Naive thymus-derived CD8-positive, alpha-beta T cell (primary cell): ENCODE measurements at regions not wholly inside any gene's neighbourhood (a gene's known extent, or its start where the extent isn't known, plus 50 kb on each side); places are given as distances from the start of the nearest gene placed in this dataset.
"Not testable (repeated sequence)": the region's sequence is repeated elsewhere in the genome, so short reads cannot be mapped to it uniquely, and the experiment has no call there.

Source experiments
- ATAC-seq, 2 donors: fragments of 150-1000 bp; cut with Tn5 transposase in 1 of 2; sonication (Bioruptor Pico), chemical (Tn5 transposase) in 1 of 2; 1 replicate in 1 of 2; 2 replicates in 1 of 2; pipeline ENCODE4 v1.10.0; 2021; ENCODE audit warnings: mild to moderate bottlenecking in 2 of 2, moderate library complexity in 2 of 2
- POLR2A ChIA-PET: fragments of 350-600 bp; sonication (Branson Sonifier 250); formaldehyde crosslinking; loops from one replicate; lab custom pipeline; 2021; ENCODE audit warnings: antibody characterized with exemption; lab: Charles Lee
- DNase-seq, 10 donors: peaks; one replicate each; pipeline versions ENCODE4 v3.0.0 to v3.0.0-alpha.2; 2020 to 2022
- H3K27ac Mint-ChIP-seq, 10 donors: one replicate each; pipeline ENCODE4 v1.8.0; 2020 to 2022; ENCODE audit warnings: mild to moderate bottlenecking in 10 of 10, mixed read lengths in 10 of 10, moderate library complexity in 4 of 10, inconsistent platforms in 1 of 10
- H3K27me3 Mint-ChIP-seq, 5 donors: one replicate each; pipeline ENCODE4 v1.8.0; 2021 to 2022; ENCODE audit warnings: mixed read lengths in 5 of 5
- H3K36me3 Mint-ChIP-seq, 3 donors: one replicate each; pipeline ENCODE4 v1.8.0; 2020 to 2022; ENCODE audit warnings: mixed read lengths in 3 of 3, mild to moderate bottlenecking in 2 of 3, inconsistent platforms in 1 of 3
- H3K4me1 Mint-ChIP-seq, 4 donors: one replicate each; pipeline ENCODE4 v1.8.0; 2021 to 2022; ENCODE audit warnings: mixed read lengths in 4 of 4
- H3K4me3 Mint-ChIP-seq, 10 donors: one replicate each; pipeline ENCODE4 v1.8.0; 2020 to 2022; ENCODE audit warnings: mild to moderate bottlenecking in 10 of 10, mixed read lengths in 10 of 10, moderate library complexity in 6 of 10, inconsistent platforms in 1 of 10
- H3K9me3 Mint-ChIP-seq, 9 donors: one replicate each; pipeline ENCODE4 v1.8.0; 2020 to 2022; ENCODE audit warnings: mixed read lengths in 9 of 9, mild to moderate bottlenecking in 3 of 9, inconsistent platforms in 1 of 9, moderate library complexity in 1 of 9

- no peaks in the 10 kb centered on the region for H3K36me3 Mint-ChIP-seq
- H3K27me3 Mint-ChIP-seq = no peaks in the 10 kb centered on the region
- H3K27ac Mint-ChIP-seq = no peak overlapping the region
- ATAC-seq (no peak), DNase-seq (no peak)
- no peak overlapping the region for H3K4me3 Mint-ChIP-seq
- POLR2A ChIA-PET = no interaction called here
- H3K9me3 Mint-ChIP-seq = peaks cover 0 to 9% (median 0%) of the 10 kb centered on the region in 9 donors
- H3K4me1 Mint-ChIP-seq = no peaks in the 10 kb centered on the region
Observed at GRCh38 chr2:192424243-192424642, 229.5 kb upstream of the TMEFF2 start.

GRCh38 chr2:192419786-192420185 is 225.1 kb upstream of the TMEFF2 start:
- Mint-ChIP-seq H3K36me3 (no peaks in the 10 kb centered on the region), H3K9me3 (peaks cover 0 to 13% (median 0%) of the 10 kb centered on the region in 9 donors), H3K27ac (no peak overlapping the region), H3K4me3 (no peak overlapping the region), H3K27me3 (no peaks in the 10 kb centered on the region), H3K4me1 (no peaks in the 10 kb centered on the region)
- DNase-seq = no peak
- ATAC-seq = no peak
- POLR2A ChIA-PET = no interaction called here

GRCh38 chr2:192416060-192416459 is 221.3 kb upstream of the TMEFF2 start:
- Mint-ChIP-seq H3K9me3 (peaks cover 0 to 13% (median 0%) of the 10 kb centered on the region in 9 donors), H3K36me3 (no peaks in the 10 kb centered on the region), H3K27ac (no peak overlapping the region), H3K27me3 (no peaks in the 10 kb centered on the region), H3K4me1 (no peaks in the 10 kb centered on the region), H3K4me3 (no peak overlapping the region)
- DNase-seq (no peak), ATAC-seq (no peak)
- POLR2A ChIA-PET = no interaction called here

- H3K27ac Mint-ChIP-seq = no peak overlapping the region
Observed at GRCh38 chr2:192414794-192415193, 220.1 kb upstream of the TMEFF2 start.

GRCh38 chr2:192413812-192414681 is 219.3 kb upstream of the TMEFF2 start:
- H3K4me1 Mint-ChIP-seq = no peaks in the 10 kb centered on the region
- DNase-seq (peak in 1 of 10 donors; percentile 53), ATAC-seq (no peak)
- H3K36me3 Mint-ChIP-seq = no peaks in the 10 kb centered on the region
- peaks cover 0 to 4% (median 0%) of the 10 kb centered on the region in 9 donors for H3K9me3 Mint-ChIP-seq
- H3K4me3 Mint-ChIP-seq = peak overlapping the region in 1 of 10 donors; percentile 20
- POLR2A ChIA-PET = no interaction called here
- no peak overlapping the region for H3K27ac Mint-ChIP-seq
- H3K27me3 Mint-ChIP-seq = no peaks in the 10 kb centered on the region

More at GRCh38 chr2:192414794-192415193, 220.1 kb upstream of the TMEFF2 start:
- Mint-ChIP-seq H3K4me3 (no peak overlapping the region), H3K27me3 (no peaks in the 10 kb centered on the region), H3K36me3 (no peaks in the 10 kb centered on the region), H3K4me1 (no peaks in the 10 kb centered on the region), H3K9me3 (peaks cover 0 to 4% (median 0%) of the 10 kb centered on the region in 9 donors)
- ATAC-seq (no peak), DNase-seq (no peak)
- POLR2A ChIA-PET = no interaction called here

GRCh38 chr2:192412866-192413265 is 218.1 kb upstream of the TMEFF2 start:
- ATAC-seq, POLR2A ChIA-PET: not testable (repeated sequence)

GRCh38 chr2:192412394-192412793 is 217.7 kb upstream of the TMEFF2 start:
- no peak overlapping the region for H3K27ac Mint-ChIP-seq
- ATAC-seq (no peak), DNase-seq (no peak)
- H3K27me3 Mint-ChIP-seq = no peaks in the 10 kb centered on the region
- H3K4me3 Mint-ChIP-seq = no peak overlapping the region
- no peaks in the 10 kb centered on the region for H3K4me1 Mint-ChIP-seq
- no peaks in the 10 kb centered on the region for H3K36me3 Mint-ChIP-seq
- POLR2A ChIA-PET = no interaction called here
- H3K9me3 Mint-ChIP-seq = peaks cover 0 to 4% (median 0%) of the 10 kb centered on the region in 9 donors

More at GRCh38 chr2:192412866-192413265, 218.1 kb upstream of the TMEFF2 start:
- not testable (repeated sequence) for H3K9me3 Mint-ChIP-seq, H3K27ac Mint-ChIP-seq, DNase-seq, H3K4me3 Mint-ChIP-seq, H3K27me3 Mint-ChIP-seq, H3K36me3 Mint-ChIP-seq, H3K4me1 Mint-ChIP-seq

- Mint-ChIP-seq H3K4me3 (no peak overlapping the region), H3K9me3 (peaks cover 0 to 4% (median 0%) of the 10 kb centered on the region in 9 donors), H3K27me3 (no peaks in the 10 kb centered on the region), H3K36me3 (no peaks in the 10 kb centered on the region), H3K27ac (no peak overlapping the region), H3K4me1 (no peaks in the 10 kb centered on the region)
- ATAC-seq (no peak), DNase-seq (no peak)
- POLR2A ChIA-PET = no interaction called here
Observed at GRCh38 chr2:192411755-192412154, 217.0 kb upstream of the TMEFF2 start.

GRCh38 chr2:192410319-192410718 is 215.6 kb upstream of the TMEFF2 start:
- DNase-seq (no peak), ATAC-seq (no peak)
- no peaks in the 10 kb centered on the region for H3K9me3 Mint-ChIP-seq
- H3K27me3 Mint-ChIP-seq = no peaks in the 10 kb centered on the region
- H3K4me3 Mint-ChIP-seq = no peak overlapping the region
- no peaks in the 10 kb centered on the region for H3K36me3 Mint-ChIP-seq
- POLR2A ChIA-PET = no interaction called here
- H3K27ac Mint-ChIP-seq = no peak overlapping the region
- H3K4me1 Mint-ChIP-seq = no peaks in the 10 kb centered on the region

- DNase-seq = no peak
- no peak for ATAC-seq
- H3K4me3 Mint-ChIP-seq = no peak overlapping the region
- H3K9me3 Mint-ChIP-seq = peaks cover 0 to 3% (median 0%) of the 10 kb centered on the region in 9 donors
- POLR2A ChIA-PET = no interaction called here
- no peaks in the 10 kb centered on the region for H3K4me1 Mint-ChIP-seq
- no peaks in the 10 kb centered on the region for H3K36me3 Mint-ChIP-seq
- H3K27me3 Mint-ChIP-seq = peaks cover 0 to 3% (median 0%) of the 10 kb centered on the region in 5 donors
- H3K27ac Mint-ChIP-seq = no peak overlapping the region
Observed at GRCh38 chr2:192407692-192408091, 213.0 kb upstream of the TMEFF2 start.

- no peak overlapping the region for H3K27ac Mint-ChIP-seq
- ATAC-seq = no peak
- H3K36me3 Mint-ChIP-seq = no peaks in the 10 kb centered on the region
Observed at GRCh38 chr2:192398236-192398635, 203.5 kb upstream of the TMEFF2 start.

GRCh38 chr2:192394605-192395004 is 199.9 kb upstream of the TMEFF2 start:
- DNase-seq (no peak), ATAC-seq (no peak)
- no peaks in the 10 kb centered on the region for H3K36me3 Mint-ChIP-seq
- no peaks in the 10 kb centered on the region for H3K27me3 Mint-ChIP-seq
- no peak overlapping the region for H3K4me3 Mint-ChIP-seq
- H3K4me1 Mint-ChIP-seq = no peaks in the 10 kb centered on the region
- peaks cover 0 to 11% (median 7%) of the 10 kb centered on the region in 9 donors for H3K9me3 Mint-ChIP-seq
- POLR2A ChIA-PET = no interaction called here
- H3K27ac Mint-ChIP-seq = no peak overlapping the region

More at GRCh38 chr2:192398236-192398635, 203.5 kb upstream of the TMEFF2 start:
- POLR2A ChIA-PET = no interaction called here
- H3K4me3 Mint-ChIP-seq = no peak overlapping the region
- H3K27me3 Mint-ChIP-seq = no peaks in the 10 kb centered on the region
- H3K4me1 Mint-ChIP-seq = no peaks in the 10 kb centered on the region
- no peak for DNase-seq
- H3K9me3 Mint-ChIP-seq = peaks cover 0 to 11% (median 7%) of the 10 kb centered on the region in 9 donors

GRCh38 chr2:192391041-192391440 is 196.3 kb upstream of the TMEFF2 start:
- H3K4me3 Mint-ChIP-seq = no peak overlapping the region
- no peaks in the 10 kb centered on the region for H3K36me3 Mint-ChIP-seq
- DNase-seq (no peak), ATAC-seq (no peak)
- POLR2A ChIA-PET = no interaction called here
- H3K27ac Mint-ChIP-seq = no peak overlapping the region
- H3K4me1 Mint-ChIP-seq = no peaks in the 10 kb centered on the region
- H3K9me3 Mint-ChIP-seq = peaks cover 0 to 8% (median 0%) of the 10 kb centered on the region in 9 donors
- no peaks in the 10 kb centered on the region for H3K27me3 Mint-ChIP-seq
